UCSD-AML1 (cell line): ENCODE measurements at regions not wholly inside any gene's neighbourhood (a gene's known extent, or its start where the extent isn't known, plus 50 kb on each side); places are given as distances from the start of the nearest gene placed in this dataset.
A peak's percentile ranks its signal among the peaks of the same experiment; 100 is the strongest.

Source experiments
- DNase-seq: peaks from one replicate; lab custom pipeline; 2025; ENCODE audit not compliant: unreplicated experiment; lab: John Stamatoyannopoulos, UW

DNA sequence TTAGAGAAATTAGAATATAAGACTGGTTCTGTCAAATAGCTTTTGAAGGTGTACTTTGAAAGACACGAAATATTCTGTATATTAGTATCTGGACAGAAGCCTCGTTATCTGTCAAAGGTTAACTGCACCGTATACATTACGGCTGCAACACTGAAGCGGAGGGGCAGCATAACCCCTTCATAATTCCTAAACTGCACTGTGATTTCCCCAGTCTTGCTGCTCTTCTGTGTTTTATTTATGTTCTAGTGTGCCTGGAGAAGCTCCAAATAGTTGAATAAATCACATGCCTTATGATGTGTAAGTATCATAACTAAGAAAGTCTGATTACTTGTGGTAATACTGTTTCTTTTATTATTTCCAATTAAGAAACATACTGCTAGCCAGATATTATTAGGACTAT lies 285.7 kb upstream of the ROBO2 start:
- DNase-seq = no peak

DNA sequence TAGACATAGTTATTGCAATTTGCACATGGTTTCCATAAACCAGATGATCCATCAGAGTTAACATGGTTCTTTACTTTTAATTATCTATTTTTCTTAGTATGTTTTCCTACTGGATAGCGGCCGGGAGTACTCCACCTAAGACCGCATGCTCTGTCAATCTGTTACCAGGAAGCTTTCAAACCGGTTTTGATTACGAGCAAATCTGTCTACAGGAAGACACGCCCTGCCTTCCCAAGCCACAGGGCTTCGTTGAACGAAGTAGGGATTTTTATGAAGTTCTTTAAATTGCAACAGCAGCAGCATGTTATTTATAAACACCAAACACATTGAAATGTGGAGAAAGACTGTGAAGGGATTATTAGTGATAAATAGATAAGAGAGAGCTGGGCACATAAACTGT lies 283.3 kb upstream of the ROBO2 start:
- no peak for DNase-seq

- no peak for DNase-seq
These were observed 279.6 kb upstream of the ROBO2 start for GRCh38 chr3:76760336-76760735.

DNA sequence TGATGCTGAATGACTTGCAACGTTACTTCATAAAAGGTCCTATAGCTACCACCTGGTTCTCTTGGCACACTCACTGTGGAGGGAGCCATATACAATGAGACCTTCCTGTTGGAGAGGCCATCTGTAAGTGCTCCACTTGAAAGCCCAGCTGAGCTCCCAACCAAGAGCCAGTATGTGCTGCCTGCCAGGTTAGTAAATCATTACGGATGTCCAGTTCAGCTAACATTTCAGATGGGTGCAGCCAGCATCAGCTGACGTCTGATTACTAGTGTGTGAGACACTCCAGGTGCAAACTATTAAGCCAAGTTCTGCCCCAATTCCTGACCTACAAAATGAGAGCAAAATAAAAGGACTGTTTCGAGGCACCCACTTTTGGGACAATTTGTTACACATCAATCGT lies 274.4 kb upstream of the ROBO2 start:
- no peak for DNase-seq

DNA sequence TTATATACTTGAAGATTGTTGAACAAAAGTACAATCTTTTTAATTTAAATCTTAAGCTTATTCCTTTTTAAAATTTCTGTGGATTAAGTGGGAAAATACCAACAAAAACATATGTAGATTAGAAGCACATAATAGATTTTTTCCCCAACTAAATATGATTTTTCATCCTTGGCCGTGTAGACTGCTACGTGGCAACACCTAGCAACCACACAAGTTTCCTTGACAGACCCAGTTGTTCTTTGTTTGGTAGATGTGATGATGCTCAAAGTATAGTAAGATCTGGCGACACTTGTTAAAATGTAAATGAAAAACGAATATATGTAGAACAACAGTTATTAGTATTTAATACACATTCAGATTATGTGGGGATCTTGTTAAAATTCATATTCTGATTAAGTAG lies 271.0 kb upstream of the ROBO2 start:
- no peak for DNase-seq

- DNase-seq = no peak
These were observed 263.0 kb upstream of the ROBO2 start for GRCh38 chr3:76776927-76777326.

GRCh38 chr3:76788206-76788605 lies 251.7 kb upstream of the ROBO2 start:
- DNase-seq = no peak

DNA sequence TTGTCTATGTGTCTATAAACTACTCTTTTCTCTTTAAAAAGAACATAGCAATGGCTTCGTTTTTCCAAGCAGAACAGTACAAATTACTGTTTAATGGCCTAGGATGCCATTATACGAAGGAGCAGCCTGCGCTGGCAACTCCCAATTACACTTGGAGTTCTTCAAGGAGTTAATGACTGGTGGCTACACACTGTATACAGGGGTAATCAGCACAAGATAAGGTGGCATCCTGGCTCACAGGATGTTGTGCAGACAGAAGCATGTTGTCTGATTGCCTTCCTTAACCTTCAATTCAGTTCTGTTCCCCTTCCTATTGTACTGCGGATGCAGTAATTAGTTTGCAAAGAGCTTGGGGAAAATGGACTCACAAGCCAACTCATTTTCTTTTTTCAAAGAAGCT lies 250.7 kb upstream of the ROBO2 start:
- no peak for DNase-seq

GRCh38 chr3:76811418-76811817 lies 228.5 kb upstream of the ROBO2 start:
- no peak for DNase-seq

GRCh38 chr3:76812649-76813242 lies 227.2 kb upstream of the ROBO2 start:
- DNase-seq = no peak

GRCh38 chr3:76815561-76815960 lies 224.3 kb upstream of the ROBO2 start:
- DNase-seq = no peak

DNA sequence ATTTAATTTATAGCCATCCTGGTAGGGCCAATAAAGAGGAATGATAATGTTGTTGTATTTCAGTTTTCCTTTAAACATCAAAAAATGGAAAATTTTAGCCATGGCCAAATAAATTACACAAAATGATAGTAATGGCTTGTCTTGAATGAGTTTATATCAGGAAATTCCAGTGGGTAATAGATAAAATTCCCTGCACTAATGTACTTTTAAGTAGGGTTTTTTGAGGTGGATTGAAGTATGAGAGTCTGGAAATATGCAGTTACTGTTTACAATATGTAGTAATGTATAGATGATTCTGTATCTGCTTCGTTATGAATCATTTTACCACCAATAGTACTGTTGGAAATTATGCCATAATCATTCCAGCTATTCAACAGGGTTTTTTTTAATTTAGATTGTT lies 219.4 kb upstream of the ROBO2 start:
- DNase-seq = no peak

GRCh38 chr3:76824658-76825240 lies 215.2 kb upstream of the ROBO2 start:
- DNase-seq = no peak

GRCh38 chr3:76826861-76827260 lies 213.0 kb upstream of the ROBO2 start:
- DNase-seq = no peak

- no peak for DNase-seq
These were observed 212.1 kb upstream of the ROBO2 start for GRCh38 chr3:76827701-76828226.

DNA sequence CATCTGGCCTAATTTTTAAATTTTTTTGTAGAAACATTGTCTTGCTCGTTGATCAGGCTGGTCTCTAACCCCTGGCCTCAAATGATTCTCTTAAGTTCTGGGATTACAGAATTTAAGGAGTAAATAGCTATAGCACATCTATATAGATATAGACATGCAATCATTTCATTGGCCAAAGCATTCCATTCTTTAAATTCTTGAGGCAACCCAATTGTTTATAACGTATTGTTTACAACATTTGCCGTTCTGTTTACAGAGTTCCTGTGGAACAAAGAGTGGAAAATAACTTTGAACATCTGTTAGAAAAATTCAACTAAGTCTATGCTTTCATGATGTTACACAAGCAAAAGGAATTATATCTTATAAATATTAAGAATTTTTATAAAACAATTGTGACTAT lies 205.2 kb upstream of the ROBO2 start:
- no peak for DNase-seq

- no peak for DNase-seq
These were observed 198.2 kb upstream of the ROBO2 start for GRCh38 chr3:76841747-76842146.

- no peak for DNase-seq
These were observed 197.7 kb upstream of the ROBO2 start for GRCh38 chr3:76842216-76842615.

- DNase-seq = no peak
These were observed 184.4 kb upstream of the ROBO2 start for GRCh38 chr3:76855451-76855850.

- DNase-seq = peak; percentile 2
These were observed 180.3 kb upstream of the ROBO2 start for GRCh38 chr3:76859596-76859995.

DNA sequence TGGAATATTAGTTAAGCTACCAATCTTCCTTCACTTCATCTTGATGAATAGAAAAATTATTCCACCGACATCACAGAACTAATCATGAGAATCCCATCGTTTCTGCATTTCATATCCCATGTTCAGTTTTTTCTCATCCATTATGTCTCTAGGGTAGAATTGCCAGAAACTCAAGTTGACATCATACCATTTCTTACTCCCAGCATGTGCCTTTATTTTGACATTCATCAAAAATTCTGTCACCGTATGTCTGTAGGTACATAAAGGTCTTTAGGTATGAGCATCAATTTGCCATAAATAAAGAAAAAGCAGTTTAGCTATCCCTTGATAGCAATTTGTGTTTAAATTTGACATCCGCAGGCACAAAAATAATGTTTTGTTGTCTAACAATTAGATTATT lies 175.5 kb upstream of the ROBO2 start:
- DNase-seq = no peak

DNA sequence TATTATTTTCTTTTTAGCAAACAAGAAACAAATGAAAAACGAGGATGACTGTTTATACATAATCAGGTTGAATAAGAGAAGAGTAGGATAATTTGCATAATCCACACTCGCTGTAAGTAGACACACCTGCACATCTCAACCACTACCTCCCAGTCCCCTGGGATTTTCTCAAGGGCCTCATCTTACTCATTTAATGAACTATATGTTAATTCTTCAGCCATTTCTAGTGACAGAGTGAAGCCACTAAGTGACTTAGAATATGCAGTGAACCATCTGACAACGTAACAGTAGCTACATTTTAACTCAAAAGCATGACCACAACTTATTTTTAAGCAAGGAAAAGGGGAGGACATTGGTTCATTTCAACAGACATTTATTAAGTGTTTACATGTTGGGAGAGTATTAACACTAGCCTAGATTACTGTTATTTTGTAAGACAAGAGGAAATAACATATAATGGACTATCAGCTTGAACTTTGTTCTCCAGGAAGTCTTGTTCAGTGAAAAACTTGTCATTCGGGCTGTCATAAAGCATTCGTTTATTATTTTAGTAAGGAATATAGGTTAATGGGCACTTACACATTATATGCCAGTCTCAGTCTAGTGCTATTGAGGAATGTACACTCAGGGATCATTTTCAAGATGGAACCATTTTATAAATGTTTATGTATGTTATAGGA lies 173.0 kb upstream of the ROBO2 start:
- DNase-seq = no peak
